Mesothelial cell of epicardium (in vitro differentiated cells): ENCODE measurements at regions not wholly inside any gene's neighbourhood (a gene's known extent, or its start where the extent isn't known, plus 50 kb on each side); places are given as distances from the start of the nearest gene placed in this dataset.

Experiments
- DNase-seq, 2 experiments: peaks; one replicate each; pipeline ENCODE4 v3.0.0; 2021; ENCODE audit warnings: low spot score in 2 of 2; ENCODE audit not compliant: unreplicated experiment in 2 of 2
- H3K27ac Mint-ChIP-seq: 2 replicates; pipeline ENCODE4 v1.8.0; 2021; ENCODE audit warnings: mixed read lengths
- H3K27me3 Mint-ChIP-seq: 2 replicates; pipeline ENCODE4 v1.8.0; 2021; ENCODE audit warnings: low read depth, mixed read lengths
- H3K36me3 Mint-ChIP-seq: 2 replicates; pipeline ENCODE4 v1.8.0; 2021; ENCODE audit warnings: mixed read lengths
- H3K4me1 Mint-ChIP-seq: 2 replicates; pipeline ENCODE4 v1.8.0; 2021; ENCODE audit warnings: mixed read lengths
- H3K4me3 Mint-ChIP-seq: 2 replicates; pipeline ENCODE4 v1.8.0; 2021; ENCODE audit warnings: mild to moderate bottlenecking, moderate library complexity, mixed read lengths
- H3K9me3 Mint-ChIP-seq: 2 replicates; pipeline ENCODE4 v1.8.0; 2021; ENCODE audit warnings: mixed read lengths
- CTCF ChIP-seq: fragments of 200-600 bp; sonication (generic); IDR thresholded peaks from one replicate; pipeline ENCODE4 v1.5.0; 2021; ENCODE audit warnings: antibody characterized with exemption; ENCODE audit not compliant: unreplicated experiment

GRCh38 chr7:37633048-37633447 is 50.5 kb upstream of the GPR141 start:
- peaks cover 40% of the 10 kb centered on the region for H3K9me3 Mint-ChIP-seq
- H3K4me3 Mint-ChIP-seq = no peak overlapping the region
- no peak for TF ChIP-seq CTCF
- H3K27me3 Mint-ChIP-seq = peaks cover 8% of the 10 kb centered on the region
- no peaks in the 10 kb centered on the region for H3K4me1 Mint-ChIP-seq
- no peaks in the 10 kb centered on the region for H3K36me3 Mint-ChIP-seq
- no peak for DNase-seq
- no peak overlapping the region for H3K27ac Mint-ChIP-seq
